Panc1 (cell line): ENCODE measurements at regions not wholly inside any gene's neighbourhood (a gene's known extent, or its start where the extent isn't known, plus 50 kb on each side); places are given as distances from the start of the nearest gene placed in this dataset.
A peak's percentile ranks its signal among the peaks of the same experiment; 100 is the strongest.

ENCODE experiments used
- ATAC-seq: fragments of 200-7000 bp; cut with Tn5 transposase; 2 replicates; pipeline ENCODE4 v1.9.1; 2020; ENCODE audit warnings: mild to moderate bottlenecking, moderate library complexity
- BruUV-seq: library from RNA; stranded (reverse); fragments of 400-500 nt; replicated peaks from 2 replicates; lab custom pipeline; 2021; lab: Mats Ljungman, UMichigan
- CTCF ChIA-PET: fragments of 300-600 bp; sonication (Branson Sonifier 250); formaldehyde crosslinking; loops from one replicate; lab custom pipeline; 2022; ENCODE audit warnings: antibody characterized with exemption; lab: Charles Lee
- POLR2A ChIA-PET: fragments of 300-600 bp; sonication (Branson Sonifier 250); formaldehyde crosslinking; loops from one replicate; lab custom pipeline; 2022; ENCODE audit warnings: antibody characterized with exemption; lab: Charles Lee
- DNase-seq: peaks from one replicate; pipeline ENCODE4 v3.0.0-alpha.2; 2010; ENCODE audit warnings: low read depth, low spot score
- H3K27ac ChIP-seq: 2 replicates; pipeline ENCODE4 v1.5.1; 2011; ENCODE audit warnings: mild to moderate bottlenecking, low read length, inconsistent platforms
- H3K27me3 ChIP-seq: fragments of 200-500 bp; sonication (Bioruptor generic); 2 replicates; pipeline ENCODE4 v1.6.0; 2014; ENCODE audit warnings: low read length, inconsistent platforms; ENCODE audit not compliant: control insufficient read depth, insufficient read depth
- H3K36me3 ChIP-seq: fragments of 200-500 bp; sonication (Bioruptor generic); 2 replicates; pipeline ENCODE4 v1.5.1; 2014; ENCODE audit warnings: inconsistent platforms, mild to moderate bottlenecking, low read length, moderate library complexity; ENCODE audit not compliant: control insufficient read depth, insufficient read depth
- H3K4me1 ChIP-seq: 2 replicates; pipeline ENCODE4 v1.5.1; 2011; ENCODE audit warnings: inconsistent platforms, mild to moderate bottlenecking, low read length, moderate library complexity; ENCODE audit not compliant: control insufficient read depth, insufficient read depth
- H3K4me3 ChIP-seq, 2 experiments: 2 replicates each; pipeline ENCODE4 v1.5.1; 2011 to 2012; ENCODE audit warnings: low read depth in 2 of 2, low read length in 2 of 2, mild to moderate bottlenecking in 2 of 2, inconsistent platforms in 1 of 2, moderate library complexity in 1 of 2
- H3K9me3 ChIP-seq: fragments of 200-500 bp; sonication (Bioruptor generic); 2 replicates; pipeline ENCODE4 v1.5.1; 2014; ENCODE audit warnings: low read depth, mild to moderate bottlenecking, inconsistent platforms, low read length, moderate library complexity; ENCODE audit not compliant: control insufficient read depth, insufficient read depth
- CTCF ChIP-seq: fragments of 450-650 bp; IDR thresholded peaks from 2 replicates; pipeline ENCODE4 v1.5.1; 2017; ENCODE audit warnings: mild to moderate bottlenecking
- POLR2AphosphoS5 ChIP-seq: IDR thresholded peaks from 2 replicates; pipeline ENCODE4 v1.6.1; 2012; ENCODE audit warnings: mild to moderate bottlenecking, low read depth, low read length, moderate library complexity
- REST ChIP-seq, 2 experiments: IDR thresholded peaks; 2 replicates each; pipeline ENCODE4 v1.6.1; 2011 to 2012; ENCODE audit warnings: low read depth in 2 of 2, control low read depth in 1 of 2, low read length in 1 of 2, mild to moderate bottlenecking in 1 of 2, moderate library complexity in 1 of 2; ENCODE audit not compliant: insufficient read depth in 1 of 2
- SIN3A ChIP-seq: IDR thresholded peaks from 2 replicates; pipeline ENCODE4 v1.6.1; 2012; ENCODE audit warnings: low read depth, mild to moderate bottlenecking, low read length, moderate library complexity, borderline replicate concordance; ENCODE audit not compliant: insufficient read depth
- TCF7L2 ChIP-seq: IDR thresholded peaks from 2 replicates; pipeline ENCODE4 v1.6.1; 2011; ENCODE audit warnings: mild to moderate bottlenecking, low read depth, low read length, inconsistent platforms
- in situ Hi-C: cut with HindIII; loops from 2 replicates; pipeline ENCODE4 v1.10.0; 2016; ENCODE audit warnings: low sequenced_read_pairs, low pct_unique_long_range_greater_than_20kb
- intact Hi-C: fragments of 100-400 bp; cut with micrococcal nuclease; formaldehyde crosslinking; loops from one replicate; pipeline ENCODE4 v1.10.0; 2022; ENCODE audit not compliant: unreplicated experiment

DNA sequence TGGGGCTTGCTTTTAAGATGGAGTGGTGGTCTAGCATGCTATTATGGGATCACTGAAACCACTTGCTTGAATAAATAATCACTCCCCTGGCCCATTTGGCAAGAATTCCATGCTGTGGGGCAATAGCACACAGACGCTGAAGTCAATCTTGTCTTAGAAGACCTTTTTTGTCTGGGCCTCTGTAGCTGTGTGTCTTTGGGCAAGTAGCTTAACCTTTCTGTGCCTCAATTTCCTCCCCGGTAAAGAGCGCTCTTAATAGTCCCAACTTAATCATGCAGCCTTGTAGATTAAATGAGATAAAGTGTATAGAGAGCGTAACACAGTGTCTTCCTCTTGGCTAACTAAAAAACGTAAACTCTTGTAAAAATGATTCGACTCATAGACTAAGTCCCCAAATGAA is 125.4 kb upstream of the IGSF21 start:
- Histone ChIP-seq H3K36me3 (no peaks in the 10 kb centered on the region), H3K4me1 (no peaks in the 10 kb centered on the region), H3K27me3 (peaks cover 4% of the 10 kb centered on the region), H3K27ac (no peak overlapping the region), H3K9me3 (no peaks in the 10 kb centered on the region), H3K4me3 (no peak overlapping the region)
- in situ Hi-C loops (no loop called here), intact Hi-C loops (loop anchor here (10.0 kb wide), 1 partner anchor 123 kb away; the partner anchor contains the start of gene IGSF21)
- DNase-seq (no peak), ATAC-seq (no peak)
- TF ChIP-seq SIN3A (no peak), REST (IDR thresholded peaks at IDR 0.05; ENCODE audit: insufficient read depth in 1 of 2, low read depth in 2 of 2, low read length in 1 of 2) (no peak), TCF7L2 (no peak), CTCF (no peak), POLR2AphosphoS5 (no peak)
- BruUV-seq = no TSS peak
- POLR2A ChIA-PET = no interaction called here
- CTCF ChIA-PET = no interaction called here

GRCh38 chr1:17984583-17984982 is 123.0 kb upstream of the IGSF21 start:
- no peak overlapping the region for H3K27ac ChIP-seq
- no peaks in the 10 kb centered on the region for H3K4me1 ChIP-seq
- in situ Hi-C loops = no loop called here
- BruUV-seq = no TSS peak
- intact Hi-C loops = loop anchor here (10.0 kb wide), 1 partner anchor 120 kb away; the partner anchor contains the start of gene IGSF21
- H3K27me3 ChIP-seq = peaks cover 2% of the 10 kb centered on the region
- no peaks in the 10 kb centered on the region for H3K36me3 ChIP-seq
- CTCF ChIA-PET = no interaction called here
- TF ChIP-seq CTCF = peak; percentile 80
- TF ChIP-seq REST (IDR thresholded peaks at IDR 0.05; ENCODE audit: insufficient read depth in 1 of 2, low read depth in 2 of 2, low read length in 1 of 2) = no peak
- DNase-seq (no peak), ATAC-seq (no peak)
- H3K9me3 ChIP-seq = no peaks in the 10 kb centered on the region
- POLR2A ChIA-PET = no interaction called here
- no peak overlapping the region for H3K4me3 ChIP-seq
